Brain microvascular endothelial cell (primary cell): ENCODE measurements at regions not wholly inside any gene's neighbourhood (a gene's known extent, or its start where the extent isn't known, plus 50 kb on each side); places are given as distances from the start of the nearest gene placed in this dataset.
"Not testable (repeated sequence)": the region's sequence is repeated elsewhere in the genome, so short reads cannot be mapped to it uniquely, and the experiment has no call there.

Experiments
- DNase-seq: peaks from one replicate; pipeline ENCODE4 v3.0.0-alpha.2; 2020
- H3K27ac ChIP-seq: fragments of 250-450 bp; sonication (Bioruptor Pico); 2 replicates; pipeline ENCODE4 v1.5.1; 2020; ENCODE audit warnings: mild to moderate bottlenecking, moderate library complexity
- H3K27me3 ChIP-seq: fragments of 250-450 bp; sonication (Bioruptor Pico); replicated peaks from 2 replicates; pipeline ENCODE4 v1.5.1; 2020; ENCODE audit warnings: mild to moderate bottlenecking
- H3K36me3 ChIP-seq: fragments of 250-450 bp; sonication (Bioruptor Pico); replicated peaks from 2 replicates; pipeline ENCODE4 v1.5.1; 2020; ENCODE audit warnings: mild to moderate bottlenecking
- H3K4me3 ChIP-seq: 2 replicates; pipeline ENCODE4 v1.5.1; 2011; ENCODE audit warnings: low read depth, mild to moderate bottlenecking, control low read depth, low read length, moderate library complexity
- CTCF ChIP-seq: IDR thresholded peaks from 2 replicates; pipeline ENCODE4 v1.5.1; 2011; ENCODE audit warnings: low read depth, mild to moderate bottlenecking, moderate library complexity, low read length, control low read depth, inconsistent platforms; ENCODE audit errors: missing control alignments
- in situ Hi-C: cut with HindIII; loops from 2 replicates; pipeline ENCODE4 v1.10.0; 2017; ENCODE audit warnings: low sequenced_read_pairs, low pct_ligation_motif_present

- Histone ChIP-seq H3K27ac (no peak overlapping the region), H3K36me3 (no peaks in the 10 kb centered on the region), H3K27me3 (no peaks in the 10 kb centered on the region), H3K4me3 (no peak overlapping the region)
- in situ Hi-C loops, result no loop called here
- TF ChIP-seq CTCF, result no peak
- no peak for DNase-seq
Observed at GRCh38 chr2:187655001-187655400, 100.8 kb upstream of the TFPI start.

DNA sequence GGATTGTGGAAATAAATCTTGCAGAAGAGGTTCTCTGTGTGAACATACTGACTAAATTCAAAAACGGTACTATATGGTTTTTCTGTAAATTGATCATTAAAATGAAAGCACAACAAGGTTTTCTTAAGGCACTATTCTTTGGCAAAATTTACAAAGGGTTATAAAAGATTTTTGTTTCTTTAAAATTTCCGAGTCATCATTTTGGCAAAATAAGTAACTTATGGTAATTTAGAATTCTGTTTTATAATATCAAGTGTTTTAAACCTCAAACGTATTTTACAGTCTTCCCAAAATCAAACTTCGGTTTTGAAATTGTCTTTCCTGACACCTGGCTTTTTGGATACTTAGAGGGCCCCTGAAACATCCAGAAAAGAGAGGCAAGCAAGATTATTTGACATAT is 101.9 kb upstream of the TFPI start:
- H3K36me3 ChIP-seq, result no peaks in the 10 kb centered on the region
- TF ChIP-seq CTCF, result no peak

GRCh38 chr2:187658952-187659525 is 104.8 kb upstream of the TFPI start:
- in situ Hi-C loops, result no loop called here
- Histone ChIP-seq H3K36me3 (no peaks in the 10 kb centered on the region), H3K27me3 (no peaks in the 10 kb centered on the region), H3K27ac (no peak overlapping the region), H3K4me3 (no peak overlapping the region)
- peak; percentile 44 for DNase-seq
- TF ChIP-seq CTCF, result peak; percentile 76

More for the DNA sequence above, 101.9 kb upstream of the TFPI start:
- Histone ChIP-seq H3K27me3 (no peaks in the 10 kb centered on the region), H3K4me3 (no peak overlapping the region), H3K27ac (no peak overlapping the region)
- DNase-seq, result no peak
- in situ Hi-C loops, result no loop called here

DNA sequence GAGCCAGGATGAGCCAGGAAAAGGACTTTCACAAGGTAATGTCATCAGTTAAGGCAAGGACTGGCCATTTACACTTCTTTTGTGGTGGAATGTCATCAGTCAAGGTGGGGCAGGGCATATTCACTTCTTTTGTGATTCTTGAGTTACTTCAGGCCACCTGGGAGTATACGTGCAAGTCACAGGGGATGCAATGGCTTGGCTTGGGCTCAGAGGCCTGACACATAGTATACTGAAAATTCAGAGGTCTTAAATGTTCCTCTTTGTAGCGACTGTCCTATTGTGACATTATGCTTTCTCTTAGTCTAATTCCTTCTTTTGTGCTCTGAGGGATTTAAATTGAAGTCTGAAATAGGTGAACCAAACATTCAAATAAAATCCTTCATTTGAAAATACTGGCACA is 121.8 kb upstream of the TFPI start:
- H3K27ac ChIP-seq, in situ Hi-C loops, H3K36me3 ChIP-seq, DNase-seq, H3K4me3 ChIP-seq, H3K27me3 ChIP-seq: not testable (repeated sequence)

GRCh38 chr2:187679454-187679853 is 125.2 kb upstream of the TFPI start:
- TF ChIP-seq CTCF, result no peak
- H3K27me3 ChIP-seq, result no peaks in the 10 kb centered on the region
- in situ Hi-C loops, result no loop called here
- H3K36me3 ChIP-seq, result no peaks in the 10 kb centered on the region
- no peak overlapping the region for H3K4me3 ChIP-seq
- H3K27ac ChIP-seq, result no peak overlapping the region
- no peak for DNase-seq

DNA sequence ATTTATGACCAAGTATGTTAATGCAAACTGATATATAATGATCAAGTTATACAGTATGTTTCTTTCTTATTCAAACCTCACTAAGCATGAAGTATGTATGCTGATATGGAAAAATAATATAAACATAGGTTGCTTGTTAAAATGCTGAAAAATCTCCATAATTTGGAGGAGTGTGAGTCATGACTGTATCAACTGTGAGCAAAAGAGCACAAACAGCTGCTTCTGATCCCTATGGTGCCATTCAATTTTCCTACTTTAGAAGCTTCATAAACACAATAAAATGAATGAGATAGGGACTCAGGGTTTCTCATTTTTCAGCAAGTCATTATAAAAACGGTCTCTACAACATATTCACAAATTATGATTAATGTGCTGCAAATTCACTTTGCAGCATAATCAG is 129.9 kb upstream of the TFPI start:
- Histone ChIP-seq H3K4me3 (no peak overlapping the region), H3K27me3 (no peaks in the 10 kb centered on the region), H3K36me3 (no peaks in the 10 kb centered on the region), H3K27ac (no peak overlapping the region)
- no peak for DNase-seq
- TF ChIP-seq CTCF, result no peak
- in situ Hi-C loops, result no loop called here
